ENCODE measurements at regions not wholly inside any gene's neighbourhood (a gene's known extent, or its start where the extent isn't known, plus 50 kb on each side); places are given as distances from the start of the nearest gene placed in this dataset.

DNA sequence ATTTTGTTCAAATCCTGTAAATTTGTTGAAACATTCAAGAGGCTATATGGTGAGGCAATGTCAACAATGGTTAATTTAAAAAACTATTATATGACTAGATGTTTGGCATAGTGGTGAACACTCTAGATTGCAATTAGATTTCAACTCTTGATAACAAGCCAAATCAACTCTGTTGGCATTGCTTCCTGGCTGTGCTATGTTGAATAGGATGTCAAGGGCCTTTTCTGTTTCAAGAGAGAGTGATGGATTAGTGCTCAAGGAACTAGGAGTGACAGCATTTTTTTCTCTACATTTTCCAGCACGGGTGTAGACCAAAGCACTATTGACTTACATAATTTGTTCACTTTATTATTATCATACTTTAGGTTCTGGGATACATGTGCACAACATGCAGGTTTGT lies 172.4 kb upstream of the KCNH7 start:
- Histone ChIP-seq H2AFZ (ENCODE audit: low read length) (no peak overlapping the region), H3K79me2 (ENCODE audit: insufficient read depth, low read length) (no peaks in the 10 kb centered on the region), H3K4me2 (ENCODE audit: low read depth, low read length, poor library complexity, severe bottlenecking) (no peak overlapping the region), H4K20me1 (ENCODE audit: insufficient read depth, low read length, poor library complexity, severe bottlenecking) (no peaks in the 10 kb centered on the region), H3K36me3 (ENCODE audit: insufficient read depth, low read length) (no peaks in the 10 kb centered on the region), H3K9ac (ENCODE audit: low read depth, low read length, poor library complexity, severe bottlenecking) (no peak overlapping the region), H3K4me3 (ENCODE audit: low read length, poor library complexity, severe bottlenecking) (no peak overlapping the region), H3K4me1 (ENCODE audit: insufficient read depth, low read length, poor library complexity, severe bottlenecking) (no peaks in the 10 kb centered on the region), H3K9me3 (ENCODE audit: insufficient read depth, low read depth, low read length) (no peaks in the 10 kb centered on the region), H3K9me2 (replicated peaks; ENCODE audit: low read depth, low read length) (no peaks in the 10 kb centered on the region), H3K27me3 (ENCODE audit: insufficient read depth, low read length, poor library complexity, severe bottlenecking) (no peaks in the 10 kb centered on the region), H3F3A (ENCODE audit: low read depth) (no peaks in the 10 kb centered on the region)
- TF ChIP-seq EZH2phosphoT487 (IDR thresholded peaks at IDR 0.05; ENCODE audit: borderline replicate concordance): no peak
- TF ChIP-seq, protein P1, sequence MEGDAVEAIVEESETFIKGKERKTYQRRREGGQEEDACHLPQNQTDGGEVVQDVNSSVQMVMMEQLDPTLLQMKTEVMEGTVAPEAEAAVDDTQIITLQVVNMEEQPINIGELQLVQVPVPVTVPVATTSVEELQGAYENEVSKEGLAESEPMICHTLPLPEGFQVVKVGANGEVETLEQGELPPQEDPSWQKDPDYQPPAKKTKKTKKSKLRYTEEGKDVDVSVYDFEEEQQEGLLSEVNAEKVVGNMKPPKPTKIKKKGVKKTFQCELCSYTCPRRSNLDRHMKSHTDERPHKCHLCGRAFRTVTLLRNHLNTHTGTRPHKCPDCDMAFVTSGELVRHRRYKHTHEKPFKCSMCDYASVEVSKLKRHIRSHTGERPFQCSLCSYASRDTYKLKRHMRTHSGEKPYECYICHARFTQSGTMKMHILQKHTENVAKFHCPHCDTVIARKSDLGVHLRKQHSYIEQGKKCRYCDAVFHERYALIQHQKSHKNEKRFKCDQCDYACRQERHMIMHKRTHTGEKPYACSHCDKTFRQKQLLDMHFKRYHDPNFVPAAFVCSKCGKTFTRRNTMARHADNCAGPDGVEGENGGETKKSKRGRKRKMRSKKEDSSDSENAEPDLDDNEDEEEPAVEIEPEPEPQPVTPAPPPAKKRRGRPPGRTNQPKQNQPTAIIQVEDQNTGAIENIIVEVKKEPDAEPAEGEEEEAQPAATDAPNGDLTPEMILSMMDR (conservative IDR thresholded peaks at IDR 0.05; ENCODE audit: low read length): no peak

DNA sequence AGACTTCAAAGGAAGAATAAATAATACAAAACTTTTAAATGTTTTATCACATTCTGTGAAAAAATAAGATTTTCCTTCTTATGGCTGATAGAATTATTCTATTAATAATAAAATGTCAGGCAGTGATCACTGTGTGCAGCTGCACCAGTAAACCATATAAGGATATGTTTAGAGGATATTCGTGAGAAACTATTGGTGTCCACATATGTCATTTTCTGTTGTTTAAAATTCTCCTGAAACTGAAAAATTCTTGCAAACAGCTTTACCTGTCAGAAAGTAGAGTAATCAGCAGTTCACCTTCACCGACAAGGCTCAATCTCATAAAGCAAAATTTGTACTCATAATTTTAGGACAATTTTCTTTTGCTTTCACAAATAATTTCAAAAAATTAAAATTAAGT lies 170.1 kb upstream of the KCNH7 start:
- Histone ChIP-seq H3K4me2 (ENCODE audit: low read depth, low read length, poor library complexity, severe bottlenecking) (no peak overlapping the region), H3K79me2 (ENCODE audit: insufficient read depth, low read length) (no peaks in the 10 kb centered on the region), H3F3A (ENCODE audit: low read depth) (no peaks in the 10 kb centered on the region), H3K4me1 (ENCODE audit: insufficient read depth, low read length, poor library complexity, severe bottlenecking) (no peaks in the 10 kb centered on the region), H3K9me3 (ENCODE audit: insufficient read depth, low read depth, low read length) (no peaks in the 10 kb centered on the region), H3K9me2 (replicated peaks; ENCODE audit: low read depth, low read length) (no peaks in the 10 kb centered on the region), H3K36me3 (ENCODE audit: insufficient read depth, low read length) (no peaks in the 10 kb centered on the region), H2AFZ (ENCODE audit: low read length) (no peak overlapping the region), H4K20me1 (ENCODE audit: insufficient read depth, low read length, poor library complexity, severe bottlenecking) (no peaks in the 10 kb centered on the region), H3K9ac (ENCODE audit: low read depth, low read length, poor library complexity, severe bottlenecking) (no peak overlapping the region), H3K27me3 (ENCODE audit: insufficient read depth, low read length, poor library complexity, severe bottlenecking) (no peaks in the 10 kb centered on the region), H3K4me3 (ENCODE audit: low read length, poor library complexity, severe bottlenecking) (no peak overlapping the region)
- no peak for TF ChIP-seq EZH2phosphoT487 (IDR thresholded peaks at IDR 0.05; ENCODE audit: borderline replicate concordance)
- TF ChIP-seq, protein P1 (conservative IDR thresholded peaks at IDR 0.05; ENCODE audit: low read length): no peak

DNA sequence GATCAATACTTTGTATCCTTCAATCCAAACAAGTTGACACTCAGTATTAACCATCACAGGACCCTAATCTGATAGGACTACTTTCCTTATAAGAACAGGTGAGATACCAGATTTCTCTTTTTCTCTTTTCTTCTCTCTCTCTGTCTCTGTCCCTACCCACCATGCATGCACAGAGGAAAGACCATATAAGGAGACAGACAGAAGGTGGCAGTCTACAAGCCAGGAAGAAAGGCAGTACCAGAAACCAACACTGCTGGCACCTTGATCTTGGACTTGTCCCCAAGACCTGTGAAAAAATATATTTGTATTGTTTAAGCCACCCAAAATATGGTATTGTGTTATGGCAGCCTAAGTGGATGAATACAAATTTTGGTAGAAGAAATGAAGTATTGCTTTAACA lies 156.2 kb upstream of the KCNH7 start:
- Histone ChIP-seq H3K4me2 (ENCODE audit: low read depth, low read length, poor library complexity, severe bottlenecking) (no peak overlapping the region), H3K4me3 (ENCODE audit: low read length, poor library complexity, severe bottlenecking) (no peak overlapping the region), H2AFZ (ENCODE audit: low read length) (no peak overlapping the region), H4K20me1 (ENCODE audit: insufficient read depth, low read length, poor library complexity, severe bottlenecking) (no peaks in the 10 kb centered on the region), H3K9me3 (ENCODE audit: insufficient read depth, low read depth, low read length) (no peaks in the 10 kb centered on the region), H3F3A (ENCODE audit: low read depth) (no peaks in the 10 kb centered on the region), H3K36me3 (ENCODE audit: insufficient read depth, low read length) (no peaks in the 10 kb centered on the region), H3K9ac (ENCODE audit: low read depth, low read length, poor library complexity, severe bottlenecking) (no peak overlapping the region), H3K79me2 (ENCODE audit: insufficient read depth, low read length) (no peaks in the 10 kb centered on the region), H3K4me1 (ENCODE audit: insufficient read depth, low read length, poor library complexity, severe bottlenecking) (no peaks in the 10 kb centered on the region), H3K9me2 (replicated peaks; ENCODE audit: low read depth, low read length) (no peaks in the 10 kb centered on the region), H3K27me3 (ENCODE audit: insufficient read depth, low read length, poor library complexity, severe bottlenecking) (no peaks in the 10 kb centered on the region)
- TF ChIP-seq, protein P1 (conservative IDR thresholded peaks at IDR 0.05; ENCODE audit: low read length): no peak
- TF ChIP-seq EZH2phosphoT487 (IDR thresholded peaks at IDR 0.05; ENCODE audit: borderline replicate concordance): no peak
